Lower leg skin (tissue), 4 donors: ENCODE measurements at regions not wholly inside any gene's neighbourhood (a gene's known extent, or its start where the extent isn't known, plus 50 kb on each side); places are given as distances from the start of the nearest gene placed in this dataset.

Experiments used
- DNase-seq, 2 donors: peaks; one replicate each; pipeline ENCODE4 v3.0.0-alpha.2; 2019; ENCODE audit warnings: low spot score in 2 of 2
- H3K4me3 ChIP-seq: fragments of 200-600 bp; sonication (generic); 2 replicates; pipeline ENCODE4 v1.5.1; 2017; ENCODE audit warnings: mild to moderate bottlenecking, low read depth; ENCODE audit not compliant: poor library complexity, severe bottlenecking
- CTCF ChIP-seq, 3 donors: fragments of 450-650 bp; IDR thresholded peaks; one replicate each; pipeline ENCODE4 v1.5.1; 2016; ENCODE audit warnings: antibody characterized with exemption in 3 of 3, mild to moderate bottlenecking in 3 of 3, moderate library complexity in 2 of 3
- POLR2A ChIP-seq, 2 donors: fragments of 450-650 bp; IDR thresholded peaks; one replicate each; pipeline ENCODE4 v1.6.1; 2016 to 2017; ENCODE audit warnings: antibody characterized with exemption in 2 of 2, mild to moderate bottlenecking in 1 of 2, moderate library complexity in 1 of 2
- WGBS, 2 donors: methylation state at CpG; one replicate each; pipeline ENCODE4 v1.1.5; 2018; 5-methylcytosine and 5-hydroxymethylcytosine counted together
- intact Hi-C: fragments of 100-400 bp; cut with DNase I; formaldehyde crosslinking; loops from one replicate; pipeline ENCODE4 v1.15.0; 2023; ENCODE audit warnings: low total_unique reads

- intact Hi-C loops, result no loop called here
- WGBS, 2 donors, result 40 to 41% methylated on average over 3 of the region's 3 CpGs
- no peak for TF ChIP-seq POLR2A (IDR thresholded peaks at IDR 0.05)
- TF ChIP-seq CTCF (IDR thresholded peaks at IDR 0.05), result no peak
- no peak for DNase-seq
- no peak overlapping the region for H3K4me3 ChIP-seq
Observed at GRCh38 chr3:67783281-67784250, 129.2 kb upstream of the SUCLG2 start.

GRCh38 chr3:67781871-67782270 lies 127.5 kb upstream of the SUCLG2 start:
- no peak overlapping the region for H3K4me3 ChIP-seq
- no peak for DNase-seq
- 88 to 93% methylated on average over 7 of the region's 7 CpGs for WGBS, 2 donors
- intact Hi-C loops, result no loop called here
- TF ChIP-seq POLR2A (IDR thresholded peaks at IDR 0.05) (no peak), CTCF (IDR thresholded peaks at IDR 0.05) (no peak)

GRCh38 chr3:67781218-67781617 lies 126.8 kb upstream of the SUCLG2 start:
- H3K4me3 ChIP-seq, result no peak overlapping the region
- 89 to 94% methylated on average over 11 of the region's 11 CpGs for WGBS, 2 donors
- DNase-seq, result no peak
- TF ChIP-seq CTCF (IDR thresholded peaks at IDR 0.05) (no peak), POLR2A (IDR thresholded peaks at IDR 0.05) (no peak)
- intact Hi-C loops, result no loop called here

- H3K4me3 ChIP-seq, result no peak overlapping the region
- intact Hi-C loops, result no loop called here
- no peak for TF ChIP-seq POLR2A (IDR thresholded peaks at IDR 0.05)
- no peak for TF ChIP-seq CTCF (IDR thresholded peaks at IDR 0.05)
- DNase-seq, result no peak
- 88 to 91% methylated on average over 5 to 7 of the region's 7 CpGs for WGBS, 2 donors
Observed at GRCh38 chr3:67774676-67775075, 120.3 kb upstream of the SUCLG2 start.

GRCh38 chr3:67765575-67765974 lies 111.2 kb upstream of the SUCLG2 start:
- H3K4me3 ChIP-seq, result no peak overlapping the region
- no peak for DNase-seq
- 72 to 85% methylated on average over 2 of the region's 2 CpGs for WGBS, 2 donors
- TF ChIP-seq POLR2A (IDR thresholded peaks at IDR 0.05) (no peak), CTCF (IDR thresholded peaks at IDR 0.05) (no peak)
- intact Hi-C loops, result no loop called here
